B cell (primary cell): ENCODE measurements at regions not wholly inside any gene's neighbourhood (a gene's known extent, or its start where the extent isn't known, plus 50 kb on each side); places are given as distances from the start of the nearest gene placed in this dataset.

Source experiments
- CTCF ChIP-seq: fragments of 200-600 bp; IDR thresholded peaks from one replicate; pipeline ENCODE4 v1.8.0; 2022; ENCODE audit warnings: antibody characterized with exemption, mild to moderate bottlenecking
- EZH2 ChIP-seq: IDR thresholded peaks from 2 replicates; pipeline ENCODE4 v1.6.1; 2012; ENCODE audit warnings: borderline replicate concordance, low read depth, mild to moderate bottlenecking, moderate library complexity, low read length; ENCODE audit not compliant: insufficient read depth, poor library complexity, severe bottlenecking

- no peak for TF ChIP-seq CTCF
- TF ChIP-seq EZH2 = no peak
These were observed 85.2 kb upstream of the POU3F3 start for GRCh38 chr2:104768694-104769093.
